ENCODE measurements at regions not wholly inside any gene's neighbourhood (a gene's known extent, or its start where the extent isn't known, plus 50 kb on each side); places are given as distances from the start of the nearest gene placed in this dataset.

GRCh38 chr9:135220601-135221575 lies 133.4 kb downstream of the OLFM1 start (continued):
- TF ChIP-seq PTTG1 (tag; IDR thresholded peaks at IDR 0.05; ENCODE audit: low read depth): no peak
- no peak for TF ChIP-seq ESRRA (IDR thresholded peaks at IDR 0.05; ENCODE audit: borderline replicate concordance, low read depth)
- TF ChIP-seq U2AF1 (optimal IDR thresholded peaks at IDR 0.05; ENCODE audit: low read depth, low read length): no peak
- TF ChIP-seq VEZF1 (CRISPR knock-in tag; IDR thresholded peaks at IDR 0.05): no peak

GRCh38 chr9:135221576-135221950 lies 134.1 kb downstream of the OLFM1 start:
- WGBS (ENCODE audit: insufficient coverage, low coverage, missing lambda C conversion rate): 1% methylated on average over 9 of the region's 9 CpGs
- Histone ChIP-seq H3K36me3 (ENCODE audit: control insufficient read depth, insufficient read depth, low read length) (no peaks in the 10 kb centered on the region), H3K9me3 (replicated peaks; ENCODE audit: control insufficient read depth, insufficient read depth, low read depth, low read length) (peaks cover 6% of the 10 kb centered on the region; the same call in 1 of the 2 replicates), H2AFZ (ENCODE audit: low read depth, low read length) (no peak overlapping the region), H3K4me2 (ENCODE audit: insufficient read depth, low read length) (no peak overlapping the region), H3K27me3 (ENCODE audit: control insufficient read depth in 2 of 2, insufficient read depth in 2 of 2, low read length in 2 of 2) (peaks cover 8 to 55% of the 10 kb centered on the region in 2 experiments; a peak in 4 of 5 replicates), H3K4me1 (replicated peaks in 1 of 2; ENCODE audit: control insufficient read depth in 2 of 2, insufficient read depth in 2 of 2, low read length in 2 of 2) (peaks cover 0 to 6% of the 10 kb centered on the region in 2 experiments; a peak in 1 of 5 replicates), H3K4me3 (no peak overlapping the region), H3K27ac (ENCODE audit: extremely low read depth, low read depth, low read length) (no peak overlapping the region), H3K79me2 (ENCODE audit: control insufficient read depth, insufficient read depth, low read length) (no peaks in the 10 kb centered on the region), H4K20me1 (replicated peaks; ENCODE audit: control insufficient read depth, insufficient read depth, low read length) (no peaks in the 10 kb centered on the region; the same call in 1 of the 2 replicates), H3K9ac (ENCODE audit: insufficient read depth in 1 of 2, low read depth in 2 of 2, low read length in 2 of 2) (no peak overlapping the region), H3K9me1 (ENCODE audit: control insufficient read depth, insufficient read depth, low read length) (no peaks in the 10 kb centered on the region)
- DNase-seq (ENCODE audit: extremely low read depth in 1 of 4, low spot score in 3 of 4): no peak
- POLR2A ChIA-PET: interaction anchor here (0.6 kb wide), 2 partner anchors 8 to 22 kb away, joined by 3 read pairs; no protein-coding TSS in a partner anchor
- intact Hi-C loops (cut with micrococcal nuclease): no loop called here
- no peak for ATAC-seq
- no TSS peak for BruUV-seq (replicated peaks)
- no peak for TF ChIP-seq ZNF217 (CRISPR knock-in tag; IDR thresholded peaks at IDR 0.05)
- TF ChIP-seq ZFP36 (IDR thresholded peaks at IDR 0.05; ENCODE audit: low read depth, low read length, partially characterized antibody): peak; percentile 18
- no peak for TF ChIP-seq E4F1 (CRISPR knock-in tag; IDR thresholded peaks at IDR 0.05; ENCODE audit: borderline replicate concordance)
- TF ChIP-seq PCBP2 (IDR thresholded peaks at IDR 0.05; ENCODE audit: low read depth, low read length, poor library complexity, severe bottlenecking): no peak
- TF ChIP-seq CBX5 (IDR thresholded peaks at IDR 0.05; ENCODE audit: borderline replicate concordance, low read depth): no peak
- no peak for FAIRE-seq
- in situ Hi-C loops (cut with MboI): no loop called here
- CTCF ChIA-PET (ENCODE audit: low intra/inter-chr PET ratio): no interaction called here

Data from K562 (cell line).